Panc1 (cell line): ENCODE measurements at regions not wholly inside any gene's neighbourhood (a gene's known extent, or its start where the extent isn't known, plus 50 kb on each side); places are given as distances from the start of the nearest gene placed in this dataset.

ENCODE experiments used
- ATAC-seq: fragments of 200-7000 bp; cut with Tn5 transposase; 2 replicates; pipeline ENCODE4 v1.9.1; 2020; ENCODE audit warnings: mild to moderate bottlenecking, moderate library complexity
- BruUV-seq: library from RNA; stranded (reverse); fragments of 400-500 nt; replicated peaks from 2 replicates; lab custom pipeline; 2021; lab: Mats Ljungman, UMichigan
- CTCF ChIA-PET: fragments of 300-600 bp; sonication (Branson Sonifier 250); formaldehyde crosslinking; loops from one replicate; lab custom pipeline; 2022; ENCODE audit warnings: antibody characterized with exemption; lab: Charles Lee
- POLR2A ChIA-PET: fragments of 300-600 bp; sonication (Branson Sonifier 250); formaldehyde crosslinking; loops from one replicate; lab custom pipeline; 2022; ENCODE audit warnings: antibody characterized with exemption; lab: Charles Lee
- DNase-seq: peaks from one replicate; pipeline ENCODE4 v3.0.0-alpha.2; 2010; ENCODE audit warnings: low read depth, low spot score
- H3K27ac ChIP-seq: 2 replicates; pipeline ENCODE4 v1.5.1; 2011; ENCODE audit warnings: mild to moderate bottlenecking, low read length, inconsistent platforms
- H3K27me3 ChIP-seq: fragments of 200-500 bp; sonication (Bioruptor generic); 2 replicates; pipeline ENCODE4 v1.6.0; 2014; ENCODE audit warnings: low read length, inconsistent platforms; ENCODE audit not compliant: control insufficient read depth, insufficient read depth
- H3K36me3 ChIP-seq: fragments of 200-500 bp; sonication (Bioruptor generic); 2 replicates; pipeline ENCODE4 v1.5.1; 2014; ENCODE audit warnings: inconsistent platforms, mild to moderate bottlenecking, low read length, moderate library complexity; ENCODE audit not compliant: control insufficient read depth, insufficient read depth
- H3K4me1 ChIP-seq: 2 replicates; pipeline ENCODE4 v1.5.1; 2011; ENCODE audit warnings: inconsistent platforms, mild to moderate bottlenecking, low read length, moderate library complexity; ENCODE audit not compliant: control insufficient read depth, insufficient read depth
- H3K4me3 ChIP-seq, 2 experiments: 2 replicates each; pipeline ENCODE4 v1.5.1; 2011 to 2012; ENCODE audit warnings: low read depth in 2 of 2, low read length in 2 of 2, mild to moderate bottlenecking in 2 of 2, inconsistent platforms in 1 of 2, moderate library complexity in 1 of 2
- H3K9me3 ChIP-seq: fragments of 200-500 bp; sonication (Bioruptor generic); 2 replicates; pipeline ENCODE4 v1.5.1; 2014; ENCODE audit warnings: low read depth, mild to moderate bottlenecking, inconsistent platforms, low read length, moderate library complexity; ENCODE audit not compliant: control insufficient read depth, insufficient read depth
- CTCF ChIP-seq: fragments of 450-650 bp; IDR thresholded peaks from 2 replicates; pipeline ENCODE4 v1.5.1; 2017; ENCODE audit warnings: mild to moderate bottlenecking
- POLR2AphosphoS5 ChIP-seq: IDR thresholded peaks from 2 replicates; pipeline ENCODE4 v1.6.1; 2012; ENCODE audit warnings: mild to moderate bottlenecking, low read depth, low read length, moderate library complexity
- REST ChIP-seq, 2 experiments: IDR thresholded peaks; 2 replicates each; pipeline ENCODE4 v1.6.1; 2011 to 2012; ENCODE audit warnings: low read depth in 2 of 2, control low read depth in 1 of 2, low read length in 1 of 2, mild to moderate bottlenecking in 1 of 2, moderate library complexity in 1 of 2; ENCODE audit not compliant: insufficient read depth in 1 of 2
- SIN3A ChIP-seq: IDR thresholded peaks from 2 replicates; pipeline ENCODE4 v1.6.1; 2012; ENCODE audit warnings: low read depth, mild to moderate bottlenecking, low read length, moderate library complexity, borderline replicate concordance; ENCODE audit not compliant: insufficient read depth
- TCF7L2 ChIP-seq: IDR thresholded peaks from 2 replicates; pipeline ENCODE4 v1.6.1; 2011; ENCODE audit warnings: mild to moderate bottlenecking, low read depth, low read length, inconsistent platforms
- in situ Hi-C: cut with HindIII; loops from 2 replicates; pipeline ENCODE4 v1.10.0; 2016; ENCODE audit warnings: low sequenced_read_pairs, low pct_unique_long_range_greater_than_20kb
- intact Hi-C: fragments of 100-400 bp; cut with micrococcal nuclease; formaldehyde crosslinking; loops from one replicate; pipeline ENCODE4 v1.10.0; 2022; ENCODE audit not compliant: unreplicated experiment

GRCh38 chr6:153302133-153302532 is 171.1 kb upstream of the RGS17 start:
- ChIA-PET POLR2A (no interaction called here), CTCF (interaction anchor here (0.7 kb wide), 1 partner anchor 8 kb away, joined by 15 read pairs; no protein-coding TSS in a partner anchor)

GRCh38 chr6:153301602-153302001 is 170.5 kb upstream of the RGS17 start:
- DNase-seq = no peak
- POLR2A ChIA-PET = no interaction called here

More at GRCh38 chr6:153302133-153302532, 171.1 kb upstream of the RGS17 start:
- no peaks in the 10 kb centered on the region for H3K27me3 ChIP-seq
- DNase-seq (no peak), ATAC-seq (no peak)
- no peak for TF ChIP-seq TCF7L2
- no peak for TF ChIP-seq CTCF
- no peak for TF ChIP-seq REST (IDR thresholded peaks at IDR 0.05; ENCODE audit: insufficient read depth in 1 of 2, low read depth in 2 of 2, low read length in 1 of 2)
- TF ChIP-seq SIN3A = no peak
- no peak for TF ChIP-seq POLR2AphosphoS5
- no peak overlapping the region for H3K4me3 ChIP-seq
- no peaks in the 10 kb centered on the region for H3K9me3 ChIP-seq
- in situ Hi-C loops (no loop called here), intact Hi-C loops (no loop called here)
- H3K27ac ChIP-seq = no peak overlapping the region
- no peaks in the 10 kb centered on the region for H3K36me3 ChIP-seq
- H3K4me1 ChIP-seq = no peaks in the 10 kb centered on the region
- BruUV-seq = no TSS peak

More at GRCh38 chr6:153301602-153302001, 170.5 kb upstream of the RGS17 start:
- CTCF ChIA-PET = interaction anchor here (0.7 kb wide), 1 partner anchor 8 kb away, joined by 15 read pairs; no protein-coding TSS in a partner anchor
- no peak overlapping the region for H3K27ac ChIP-seq
- no peaks in the 10 kb centered on the region for H3K36me3 ChIP-seq
- no peaks in the 10 kb centered on the region for H3K9me3 ChIP-seq
- H3K27me3 ChIP-seq = no peaks in the 10 kb centered on the region
- no peak for ATAC-seq
- TF ChIP-seq REST (IDR thresholded peaks at IDR 0.05; ENCODE audit: insufficient read depth in 1 of 2, low read depth in 2 of 2, low read length in 1 of 2) (no peak), POLR2AphosphoS5 (no peak), TCF7L2 (no peak), CTCF (no peak), SIN3A (no peak)
- H3K4me1 ChIP-seq = no peaks in the 10 kb centered on the region
- intact Hi-C loops (no loop called here), in situ Hi-C loops (no loop called here)
- no peak overlapping the region for H3K4me3 ChIP-seq
- no TSS peak for BruUV-seq
